Activated CD8-positive, alpha-beta T cell treated with anti-CD3 and anti-CD28 coated beads for 36 hours (primary cell): ENCODE measurements at regions not wholly inside any gene's neighbourhood (a gene's known extent, or its start where the extent isn't known, plus 50 kb on each side); places are given as distances from the start of the nearest gene placed in this dataset.

Experiments
- ATAC-seq: fragments of 200-7000 bp; cut with Tn5 transposase; one replicate; pipeline ENCODE4 v1.10.0; 2021; ENCODE audit warnings: mild to moderate bottlenecking, moderate library complexity
- CTCF ChIA-PET: fragments of 350-600 bp; sonication (Branson Sonifier 250); formaldehyde crosslinking; loops from one replicate; lab custom pipeline; 2021; ENCODE audit warnings: antibody characterized with exemption; lab: Charles Lee
- POLR2A ChIA-PET: fragments of 350-600 bp; sonication (Branson Sonifier 250); formaldehyde crosslinking; loops from one replicate; lab custom pipeline; 2021; ENCODE audit warnings: antibody characterized with exemption; lab: Charles Lee
- DNase-seq: peaks from one replicate; pipeline ENCODE4 v3.0.0-alpha.2; 2020
- H3K27ac Mint-ChIP-seq: one replicate; pipeline ENCODE4 v1.8.0; 2021; ENCODE audit warnings: mild to moderate bottlenecking, mixed read lengths
- H3K27me3 Mint-ChIP-seq: one replicate; pipeline ENCODE4 v1.8.0; 2021; ENCODE audit warnings: mixed read lengths
- H3K36me3 Mint-ChIP-seq: one replicate; pipeline ENCODE4 v1.8.0; 2021; ENCODE audit warnings: low read depth, mixed read lengths
- H3K4me1 Mint-ChIP-seq: one replicate; pipeline ENCODE4 v1.8.0; 2021; ENCODE audit warnings: low read depth, mixed read lengths
- H3K4me3 Mint-ChIP-seq: one replicate; pipeline ENCODE4 v1.8.0; 2021; ENCODE audit warnings: mild to moderate bottlenecking, moderate library complexity, mixed read lengths
- H3K9me3 Mint-ChIP-seq: one replicate; pipeline ENCODE4 v1.8.0; 2021; ENCODE audit warnings: mixed read lengths
- CTCF ChIP-seq: fragments of 200-600 bp; IDR thresholded peaks from one replicate; pipeline ENCODE4 v1.8.0; 2022; ENCODE audit warnings: antibody characterized with exemption, mild to moderate bottlenecking
- intact Hi-C: fragments of 100-400 bp; cut with micrococcal nuclease; formaldehyde crosslinking; loops from one replicate; pipeline ENCODE4 v1.10.0; 2022

GRCh38 chr13:33372251-33372919 lies 86.8 kb upstream of the STARD13 start:
- TF ChIP-seq CTCF, result no peak
- Mint-ChIP-seq H3K4me1 (peaks cover 10% of the 10 kb centered on the region), H3K27ac (no peak overlapping the region), H3K4me3 (no peak overlapping the region), H3K36me3 (no peaks in the 10 kb centered on the region), H3K9me3 (no peaks in the 10 kb centered on the region), H3K27me3 (peaks cover 3% of the 10 kb centered on the region)
- ChIA-PET POLR2A (no interaction called here), CTCF (interaction anchor here (0.6 kb wide), 1 partner anchor 172 kb away, joined by 3 read pairs; no protein-coding TSS in a partner anchor)
- no peak for DNase-seq
- intact Hi-C loops, result no loop called here
- ATAC-seq, result no peak

- ChIA-PET CTCF (no interaction called here), POLR2A (no interaction called here)
- Mint-ChIP-seq H3K9me3 (no peaks in the 10 kb centered on the region), H3K27me3 (peaks cover 3% of the 10 kb centered on the region), H3K4me1 (no peaks in the 10 kb centered on the region), H3K27ac (no peak overlapping the region), H3K4me3 (no peak overlapping the region), H3K36me3 (no peaks in the 10 kb centered on the region)
- intact Hi-C loops, result no loop called here
- no peak for TF ChIP-seq CTCF
- DNase-seq, result no peak
- ATAC-seq, result no peak
Observed at GRCh38 chr13:33373624-33374023, 88.1 kb upstream of the STARD13 start.

GRCh38 chr13:33375421-33375820 lies 89.9 kb upstream of the STARD13 start:
- Mint-ChIP-seq H3K36me3 (no peaks in the 10 kb centered on the region), H3K27me3 (peaks cover 3% of the 10 kb centered on the region), H3K4me1 (no peaks in the 10 kb centered on the region), H3K9me3 (no peaks in the 10 kb centered on the region), H3K4me3 (no peak overlapping the region), H3K27ac (no peak overlapping the region)
- POLR2A ChIA-PET, result interaction anchor here (1.2 kb wide), 1 partner anchor 18 kb away, joined by 3 read pairs; no protein-coding TSS in a partner anchor
- no peak for ATAC-seq
- no peak for DNase-seq
- CTCF ChIA-PET, result no interaction called here
- intact Hi-C loops, result no loop called here
- no peak for TF ChIP-seq CTCF

GRCh38 chr13:33376212-33376611 lies 90.7 kb upstream of the STARD13 start:
- POLR2A ChIA-PET, result interaction anchor here (1.2 kb wide), 1 partner anchor 17 kb away, joined by 3 read pairs; no protein-coding TSS in a partner anchor
- intact Hi-C loops, result no loop called here
- Mint-ChIP-seq H3K4me3 (no peak overlapping the region), H3K27me3 (no peaks in the 10 kb centered on the region), H3K36me3 (no peaks in the 10 kb centered on the region), H3K9me3 (no peaks in the 10 kb centered on the region), H3K4me1 (no peaks in the 10 kb centered on the region), H3K27ac (no peak overlapping the region)
- CTCF ChIA-PET, result no interaction called here
- ATAC-seq (no peak), DNase-seq (no peak)
- TF ChIP-seq CTCF, result no peak

- no peaks in the 10 kb centered on the region for H3K9me3 Mint-ChIP-seq
Observed at GRCh38 chr13:33377411-33377810, 91.9 kb upstream of the STARD13 start.

More at GRCh38 chr13:33377411-33377810, 91.9 kb upstream of the STARD13 start:
- CTCF ChIA-PET, result no interaction called here
- DNase-seq (no peak), ATAC-seq (no peak)
- POLR2A ChIA-PET, result no interaction called here
- no peak overlapping the region for H3K27ac Mint-ChIP-seq
- no peaks in the 10 kb centered on the region for H3K36me3 Mint-ChIP-seq
- no peak for TF ChIP-seq CTCF
- intact Hi-C loops, result no loop called here
- no peaks in the 10 kb centered on the region for H3K4me1 Mint-ChIP-seq
- H3K4me3 Mint-ChIP-seq, result no peak overlapping the region
- no peaks in the 10 kb centered on the region for H3K27me3 Mint-ChIP-seq
